ENCODE measurements at regions not wholly inside any gene's neighbourhood (a gene's known extent, or its start where the extent isn't known, plus 50 kb on each side); places are given as distances from the start of the nearest gene placed in this dataset.

DNA sequence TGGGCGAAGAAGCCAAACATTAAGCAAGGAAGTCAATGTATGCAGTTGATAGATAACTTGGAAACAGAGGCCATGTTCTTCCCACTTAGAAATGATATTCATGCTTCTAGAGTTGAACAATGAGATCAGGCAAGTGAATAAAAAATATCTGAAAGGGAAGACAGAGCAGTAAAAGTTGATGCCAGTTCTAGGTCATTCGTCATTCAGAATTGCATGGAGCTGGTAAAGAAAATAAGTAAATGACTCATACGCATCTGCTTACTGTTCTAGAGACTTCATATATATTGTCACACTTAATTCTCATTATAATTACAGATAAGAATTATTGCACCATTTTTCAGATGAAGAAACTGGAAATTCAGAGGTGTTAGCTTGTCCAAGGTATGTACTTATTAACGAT lies 158.9 kb upstream of the FERD3L start:
- TF ChIP-seq, protein P1, sequence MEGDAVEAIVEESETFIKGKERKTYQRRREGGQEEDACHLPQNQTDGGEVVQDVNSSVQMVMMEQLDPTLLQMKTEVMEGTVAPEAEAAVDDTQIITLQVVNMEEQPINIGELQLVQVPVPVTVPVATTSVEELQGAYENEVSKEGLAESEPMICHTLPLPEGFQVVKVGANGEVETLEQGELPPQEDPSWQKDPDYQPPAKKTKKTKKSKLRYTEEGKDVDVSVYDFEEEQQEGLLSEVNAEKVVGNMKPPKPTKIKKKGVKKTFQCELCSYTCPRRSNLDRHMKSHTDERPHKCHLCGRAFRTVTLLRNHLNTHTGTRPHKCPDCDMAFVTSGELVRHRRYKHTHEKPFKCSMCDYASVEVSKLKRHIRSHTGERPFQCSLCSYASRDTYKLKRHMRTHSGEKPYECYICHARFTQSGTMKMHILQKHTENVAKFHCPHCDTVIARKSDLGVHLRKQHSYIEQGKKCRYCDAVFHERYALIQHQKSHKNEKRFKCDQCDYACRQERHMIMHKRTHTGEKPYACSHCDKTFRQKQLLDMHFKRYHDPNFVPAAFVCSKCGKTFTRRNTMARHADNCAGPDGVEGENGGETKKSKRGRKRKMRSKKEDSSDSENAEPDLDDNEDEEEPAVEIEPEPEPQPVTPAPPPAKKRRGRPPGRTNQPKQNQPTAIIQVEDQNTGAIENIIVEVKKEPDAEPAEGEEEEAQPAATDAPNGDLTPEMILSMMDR (IDR thresholded peaks at IDR 0.05; ENCODE audit: low read depth, low read length, poor library complexity, severe bottlenecking): no peak
- TF ChIP-seq EZH2phosphoT487 (IDR thresholded peaks at IDR 0.05; ENCODE audit: borderline replicate concordance, low read length): no peak

Measured in DOHH2 (cell line).